ENCODE measurements at regions not wholly inside any gene's neighbourhood (a gene's known extent, or its start where the extent isn't known, plus 50 kb on each side); places are given as distances from the start of the nearest gene placed in this dataset.
A peak's percentile ranks its signal among the peaks of the same experiment; 100 is the strongest.

DNA sequence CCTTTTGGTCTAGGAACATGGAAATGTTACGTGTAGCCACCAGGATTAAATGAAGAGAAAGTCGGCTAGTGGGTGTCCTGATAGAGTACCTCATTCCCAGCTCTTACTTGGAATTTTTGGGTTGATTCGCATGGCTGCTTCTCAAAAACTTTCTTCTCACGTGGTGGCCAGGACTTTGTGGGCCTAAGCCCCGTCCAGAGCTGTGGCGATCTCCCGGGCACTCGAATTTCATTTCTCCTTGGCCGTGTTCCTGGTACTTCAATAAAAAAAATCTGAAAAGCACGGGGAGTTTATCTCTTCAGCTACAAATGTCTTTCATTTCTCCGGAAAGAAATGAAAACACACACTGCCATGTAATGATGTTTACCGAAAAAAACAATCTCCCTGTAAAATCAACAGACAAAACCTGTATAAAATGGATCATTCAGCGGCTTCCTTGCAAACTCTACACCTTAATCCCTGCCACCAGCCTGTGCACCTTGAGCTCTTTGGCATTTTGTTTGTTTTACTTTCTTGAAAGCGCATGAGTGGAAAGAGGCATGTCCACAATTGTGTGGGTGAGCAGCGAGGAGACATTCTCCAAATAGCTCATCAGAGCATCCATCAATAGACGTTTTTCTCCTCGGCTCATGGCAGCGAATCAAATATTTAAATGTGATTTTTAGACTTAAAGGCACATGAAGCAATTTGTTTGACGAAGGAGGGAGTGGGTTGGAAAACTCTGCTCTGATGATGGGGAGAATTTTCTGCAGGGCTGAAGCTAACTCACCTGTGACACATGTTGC, 173.1 kb downstream of the TFAP2C start:
- Histone ChIP-seq H3K4me1 (no peaks in the 10 kb centered on the region), H3K9me3 (peaks cover 4% of the 10 kb centered on the region), H3K4me3 (no peak overlapping the region), H3K36me3 (no peaks in the 10 kb centered on the region), H3K27me3 (ENCODE audit: low read depth) (peaks cover 18% of the 10 kb centered on the region), H3K27ac (no peak overlapping the region)
- intact Hi-C loops (cut with DNase I), result no loop called here
- DNase-seq (no peak), ATAC-seq (no peak)
- no peak for TF ChIP-seq CTCF (IDR thresholded peaks at IDR 0.05)

GRCh38 chr20:56802805-56803204, 173.7 kb downstream of the TFAP2C start:
- no peak for DNase-seq
- peaks cover 4% of the 10 kb centered on the region for H3K9me3 ChIP-seq
- H3K27me3 ChIP-seq (ENCODE audit: low read depth), result peaks cover 22% of the 10 kb centered on the region
- no peak for TF ChIP-seq CTCF (IDR thresholded peaks at IDR 0.05)
- ATAC-seq, result no peak
- intact Hi-C loops (cut with DNase I), result no loop called here
- H3K36me3 ChIP-seq, result no peaks in the 10 kb centered on the region
- H3K27ac ChIP-seq, result no peak overlapping the region
- no peak overlapping the region for H3K4me3 ChIP-seq
- H3K4me1 ChIP-seq, result no peaks in the 10 kb centered on the region

DNA sequence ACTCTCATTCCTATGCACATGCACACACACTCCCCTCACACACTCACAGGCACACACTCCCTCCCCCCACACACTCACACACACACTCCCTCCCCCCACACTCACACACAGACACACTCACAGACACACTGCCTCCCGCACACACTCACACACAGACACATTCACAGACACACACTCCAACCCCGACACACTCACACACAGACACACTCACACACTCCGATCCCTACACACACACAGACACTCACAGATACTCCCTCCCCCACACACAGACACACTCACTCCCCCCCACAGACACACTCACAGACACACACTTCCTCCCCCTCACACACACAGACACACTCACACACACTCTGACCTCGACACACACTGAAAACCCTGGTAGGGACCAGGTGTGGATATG, 176.2 kb downstream of the TFAP2C start:
- intact Hi-C loops (cut with DNase I), result no loop called here
- Histone ChIP-seq H3K9me3 (no peaks in the 10 kb centered on the region), H3K27ac (no peak overlapping the region), H3K4me3 (no peak overlapping the region), H3K27me3 (ENCODE audit: low read depth) (peaks cover 39% of the 10 kb centered on the region), H3K36me3 (no peaks in the 10 kb centered on the region), H3K4me1 (no peaks in the 10 kb centered on the region)
- TF ChIP-seq CTCF (IDR thresholded peaks at IDR 0.05), result no peak
- DNase-seq (no peak), ATAC-seq (peak in 1 of 2 donors; percentile 10)

DNA sequence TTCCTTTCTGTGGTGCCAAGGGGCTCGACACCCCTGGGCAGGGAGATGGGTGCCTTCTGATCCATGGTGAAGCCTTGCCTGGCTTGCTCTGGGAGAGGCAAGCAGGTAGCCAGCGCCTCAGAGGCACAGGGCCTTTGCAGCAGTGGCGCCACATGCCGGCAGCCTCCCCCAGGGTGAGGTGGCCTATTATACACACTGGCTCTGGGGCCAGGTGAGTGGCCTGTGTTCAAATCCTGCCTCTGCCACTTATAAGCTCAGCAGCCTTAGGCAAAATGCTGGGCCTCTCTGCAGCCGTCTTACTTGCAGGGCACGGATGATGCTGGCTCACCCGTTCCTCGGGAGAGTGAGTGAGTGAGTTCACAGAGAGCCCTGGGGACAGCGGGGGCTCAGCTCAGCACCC, 176.9 kb downstream of the TFAP2C start:
- Histone ChIP-seq H3K27ac (no peak overlapping the region), H3K36me3 (no peaks in the 10 kb centered on the region), H3K4me1 (no peaks in the 10 kb centered on the region), H3K9me3 (no peaks in the 10 kb centered on the region), H3K27me3 (ENCODE audit: low read depth) (peaks cover 39% of the 10 kb centered on the region), H3K4me3 (no peak overlapping the region)
- ATAC-seq (no peak), DNase-seq (no peak)
- TF ChIP-seq CTCF (IDR thresholded peaks at IDR 0.05), result no peak
- intact Hi-C loops (cut with DNase I), result no loop called here

- no peak for DNase-seq
- intact Hi-C loops (cut with DNase I), result no loop called here
Measured at GRCh38 chr20:56806952-56807517, 177.9 kb downstream of the TFAP2C start.

More at GRCh38 chr20:56806952-56807517, 177.9 kb downstream of the TFAP2C start:
- Histone ChIP-seq H3K36me3 (no peaks in the 10 kb centered on the region), H3K27ac (no peak overlapping the region), H3K4me1 (no peaks in the 10 kb centered on the region), H3K9me3 (no peaks in the 10 kb centered on the region), H3K27me3 (ENCODE audit: low read depth) (peaks cover 38% of the 10 kb centered on the region), H3K4me3 (no peak overlapping the region)
- no peak for TF ChIP-seq CTCF (IDR thresholded peaks at IDR 0.05)
- ATAC-seq, result no peak

Data from lower lobe of right lung (tissue), 2 donors.